SK-N-SH (cell line): ENCODE measurements at regions not wholly inside any gene's neighbourhood (a gene's known extent, or its start where the extent isn't known, plus 50 kb on each side); places are given as distances from the start of the nearest gene placed in this dataset.
A peak's percentile ranks its signal among the peaks of the same experiment; 100 is the strongest.

Experiments used
- CTCF ChIA-PET: fragments of 300-600, 350-600 bp; formaldehyde crosslinking; extraction: SDS; loops from one replicate; lab custom pipeline; 2021; lab: Yijun Ruan, JAX
- POLR2A ChIA-PET: fragments of 350-600 bp; sonication (Branson Sonifier 250); formaldehyde crosslinking; extraction: SDS; loops from one replicate; lab custom pipeline; 2020; ENCODE audit warnings: antibody characterized with exemption, inconsistent platforms; lab: Yijun Ruan, JAX
- DNase-seq: peaks from one replicate; pipeline ENCODE4 v3.0.0; 2012
- H2AFZ ChIP-seq: fragments of 200-600 bp; sonication (generic); 2 replicates; pipeline ENCODE4 v1.8.1; 2016; ENCODE audit warnings: antibody characterized with exemption, mild to moderate bottlenecking, low read depth
- H3F3A ChIP-seq: fragments of 200-600 bp; sonication (generic); replicated peaks from 2 replicates; pipeline ENCODE3; 2016; ENCODE audit warnings: antibody characterized with exemption, mild to moderate bottlenecking; ENCODE audit not compliant: insufficient read depth
- H3K27ac ChIP-seq, 2 experiments: fragments of 200-500 bp in 1 of 2; fragments of 200-600 bp in 1 of 2; sonication (Bioruptor generic) in 1 of 2; sonication (generic), shearing (Covaris generic) in 1 of 2; 2 replicates each; pipeline versions ENCODE4 v1.5.1 to v1.6.1; 2014 to 2016; ENCODE audit warnings: low read depth in 2 of 2, inconsistent platforms in 1 of 2, low read length in 1 of 2, mild to moderate bottlenecking in 1 of 2, mixed read lengths in 1 of 2
- H3K27me3 ChIP-seq: fragments of 200-600 bp; sonication (generic), shearing (Covaris generic); 2 replicates; pipeline ENCODE4 v1.6.1; 2016; ENCODE audit warnings: mixed run types; ENCODE audit not compliant: insufficient read depth
- H3K36me3 ChIP-seq, 2 experiments: fragments of 200-500 bp in 1 of 2; fragments of 200-600 bp in 1 of 2; sonication (Bioruptor generic) in 1 of 2; sonication (generic) in 1 of 2; replicated peaks in 1 of 2; 2 replicates each; pipeline versions ENCODE3 to v1.5.1; 2014 to 2016; ENCODE audit warnings: low read length in 1 of 2, mild to moderate bottlenecking in 1 of 2; ENCODE audit not compliant: insufficient read depth in 2 of 2, control insufficient read depth in 1 of 2
- H3K4me1 ChIP-seq, 2 experiments: fragments of 200-500 bp in 1 of 2; fragments of 200-600 bp in 1 of 2; sonication (Bioruptor generic) in 1 of 2; sonication (generic), shearing (Covaris generic) in 1 of 2; 2 replicates each; pipeline versions ENCODE4 v1.5.1 to v1.6.1; 2014 to 2016; ENCODE audit warnings: low read depth in 1 of 2, low read length in 1 of 2, mixed run types in 1 of 2; ENCODE audit not compliant: insufficient read depth in 2 of 2, control insufficient read depth in 1 of 2
- H3K4me2 ChIP-seq: fragments of 200-600 bp; sonication (generic), shearing (Covaris generic); 2 replicates; pipeline ENCODE4 v1.6.1; 2017; ENCODE audit warnings: mixed run types
- H3K4me3 ChIP-seq, 2 experiments: fragments of 200-500 bp in 1 of 2; fragments of 200-600 bp in 1 of 2; sonication (Bioruptor generic) in 1 of 2; sonication (generic), shearing (Covaris generic) in 1 of 2; 2 replicates each; pipeline versions ENCODE4 v1.5.1 to v1.8.1; 2014 to 2016; ENCODE audit warnings: low read depth in 2 of 2, inconsistent platforms in 1 of 2, low read length in 1 of 2, mild to moderate bottlenecking in 1 of 2, mixed read lengths in 1 of 2, moderate library complexity in 1 of 2
- H3K79me2 ChIP-seq: fragments of 200-600 bp; sonication (generic); 2 replicates; pipeline ENCODE4 v1.8.1; 2017; ENCODE audit warnings: mild to moderate bottlenecking; ENCODE audit not compliant: insufficient read depth
- H3K9ac ChIP-seq: fragments of 200-600 bp; sonication (generic); 2 replicates; pipeline ENCODE4 v1.6.1; 2017; ENCODE audit warnings: mixed run types
- H3K9me2 ChIP-seq: fragments of 200-600 bp; sonication (generic); 2 replicates; pipeline ENCODE4 v1.6.1; 2017; ENCODE audit warnings: mixed run types
- H3K9me3 ChIP-seq: fragments of 200-600 bp; sonication (generic); 2 replicates; pipeline ENCODE4 v1.6.1; 2017; ENCODE audit warnings: mixed run types, mild to moderate bottlenecking, moderate library complexity
- H4K20me1 ChIP-seq: fragments of 200-600 bp; sonication (generic); 2 replicates; pipeline ENCODE4 v1.6.1; 2017; ENCODE audit warnings: mild to moderate bottlenecking, mixed run types; ENCODE audit not compliant: insufficient read depth
- EP300 ChIP-seq, 2 experiments: IDR thresholded peaks; 2 replicates each; pipeline versions ENCODE4 v1.4.0 to v1.6.1; 2012; ENCODE audit warnings: borderline replicate concordance in 1 of 2, low read depth in 1 of 2, low read length in 1 of 2
- EZH2phosphoT487 ChIP-seq: fragments of 200-600 bp; sonication (generic); IDR thresholded peaks from 2 replicates; pipeline ENCODE4 v1.6.1; 2017; ENCODE audit warnings: low read depth, mixed run types, mild to moderate bottlenecking, antibody characterized with exemption, moderate library complexity, borderline replicate concordance
- FOXJ3 ChIP-seq: sonication (generic); formaldehyde crosslinking; IDR thresholded peaks from 2 replicates; pipeline ENCODE4 v1.5.1; 2020; ENCODE audit warnings: mild to moderate bottlenecking, missing genetic modification reagents
- FOXM1 ChIP-seq: IDR thresholded peaks from 2 replicates; pipeline ENCODE4 v1.4.0; 2012; ENCODE audit warnings: low read depth, mild to moderate bottlenecking
- GATA2 ChIP-seq: sonication (generic); formaldehyde crosslinking; IDR thresholded peaks from 2 replicates; pipeline ENCODE4 v1.5.0; 2020; ENCODE audit warnings: mild to moderate bottlenecking, missing genetic modification reagents
- JUND ChIP-seq: IDR thresholded peaks from 2 replicates; pipeline ENCODE4 v1.4.0; 2012
- MEF2A ChIP-seq: IDR thresholded peaks from 2 replicates; pipeline ENCODE4 v1.4.0; 2012; ENCODE audit warnings: low read depth, borderline replicate concordance
- MXI1 ChIP-seq: IDR thresholded peaks from 2 replicates; pipeline ENCODE4 v1.6.1; 2012; ENCODE audit warnings: mild to moderate bottlenecking, low read depth, low read length, improper control_type of control experiment
- NFIC ChIP-seq: IDR thresholded peaks from 2 replicates; pipeline ENCODE4 v1.4.0; 2012; ENCODE audit warnings: borderline replicate concordance
- REST ChIP-seq: IDR thresholded peaks from 2 replicates; pipeline ENCODE4 v1.6.1; 2012; ENCODE audit warnings: mild to moderate bottlenecking, low read depth, low read length, moderate library complexity
- RXRA ChIP-seq: IDR thresholded peaks from 2 replicates; pipeline ENCODE4 v1.4.0; 2012; ENCODE audit warnings: low read depth, mild to moderate bottlenecking, borderline replicate concordance
- SIN3A ChIP-seq: IDR thresholded peaks from 2 replicates; pipeline ENCODE4 v1.6.1; 2012; ENCODE audit warnings: low read depth, mild to moderate bottlenecking, low read length, moderate library complexity, borderline replicate concordance
- SMC3 ChIP-seq: IDR thresholded peaks from 2 replicates; pipeline ENCODE4 v1.6.1; 2012; ENCODE audit warnings: low read depth, low read length, improper control_type of control experiment
- TEAD4 ChIP-seq: IDR thresholded peaks from 2 replicates; pipeline ENCODE4 v1.4.0; 2012; ENCODE audit warnings: mild to moderate bottlenecking, borderline replicate concordance; ENCODE audit not compliant: insufficient read depth
- WGBS: methylation state at CpG from one replicate; pipeline ENCODE4 v1.1.6; 2017; ENCODE audit warnings: low lambda C conversion rate; 5-methylcytosine and 5-hydroxymethylcytosine counted together
- TF ChIP-seq, protein P1 (sequence below): fragments of 150-350 bp; IDR thresholded peaks from 2 replicates; pipeline ENCODE4 v1.6.1; 2017; ENCODE audit warnings: antibody characterized with exemption, low read length, low read depth, borderline replicate concordance
- TF ChIP-seq, protein P2 (sequence below): IDR thresholded peaks from 2 replicates; pipeline ENCODE4 v1.4.0; 2012; ENCODE audit warnings: low read depth, borderline replicate concordance
- TF ChIP-seq, protein P3 (sequence below): IDR thresholded peaks from 2 replicates; pipeline ENCODE4 v1.4.0; 2012; ENCODE audit warnings: low read depth
- TF ChIP-seq, protein P4 (sequence below): fragments of 150-350 bp; IDR thresholded peaks from 2 replicates; pipeline ENCODE4 v1.6.1; 2016; ENCODE audit warnings: mild to moderate bottlenecking, low read depth, low read length

- POLR2A ChIA-PET: no interaction called here
- no peak overlapping the region for H3K27ac ChIP-seq
- no peak for DNase-seq
- H3K4me1 ChIP-seq: no peaks in the 10 kb centered on the region
- no peak overlapping the region for H3K9ac ChIP-seq
- no peaks in the 10 kb centered on the region for H3K9me2 ChIP-seq
- 46% methylated on average over 2 of the region's 2 CpGs for WGBS
- no peaks in the 10 kb centered on the region for H3K27me3 ChIP-seq
- H4K20me1 ChIP-seq: no peaks in the 10 kb centered on the region
- no peak overlapping the region for H3K4me2 ChIP-seq
- no peaks in the 10 kb centered on the region for H3K36me3 ChIP-seq
- no peak for TF ChIP-seq TEAD4
- no peak for TF ChIP-seq SIN3A
- TF ChIP-seq MEF2A: no peak
- TF ChIP-seq, protein P1, sequence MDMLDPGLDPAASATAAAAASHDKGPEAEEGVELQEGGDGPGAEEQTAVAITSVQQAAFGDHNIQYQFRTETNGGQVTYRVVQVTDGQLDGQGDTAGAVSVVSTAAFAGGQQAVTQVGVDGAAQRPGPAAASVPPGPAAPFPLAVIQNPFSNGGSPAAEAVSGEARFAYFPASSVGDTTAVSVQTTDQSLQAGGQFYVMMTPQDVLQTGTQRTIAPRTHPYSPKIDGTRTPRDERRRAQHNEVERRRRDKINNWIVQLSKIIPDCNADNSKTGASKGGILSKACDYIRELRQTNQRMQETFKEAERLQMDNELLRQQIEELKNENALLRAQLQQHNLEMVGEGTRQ: no peak
- TF ChIP-seq, protein P2, sequence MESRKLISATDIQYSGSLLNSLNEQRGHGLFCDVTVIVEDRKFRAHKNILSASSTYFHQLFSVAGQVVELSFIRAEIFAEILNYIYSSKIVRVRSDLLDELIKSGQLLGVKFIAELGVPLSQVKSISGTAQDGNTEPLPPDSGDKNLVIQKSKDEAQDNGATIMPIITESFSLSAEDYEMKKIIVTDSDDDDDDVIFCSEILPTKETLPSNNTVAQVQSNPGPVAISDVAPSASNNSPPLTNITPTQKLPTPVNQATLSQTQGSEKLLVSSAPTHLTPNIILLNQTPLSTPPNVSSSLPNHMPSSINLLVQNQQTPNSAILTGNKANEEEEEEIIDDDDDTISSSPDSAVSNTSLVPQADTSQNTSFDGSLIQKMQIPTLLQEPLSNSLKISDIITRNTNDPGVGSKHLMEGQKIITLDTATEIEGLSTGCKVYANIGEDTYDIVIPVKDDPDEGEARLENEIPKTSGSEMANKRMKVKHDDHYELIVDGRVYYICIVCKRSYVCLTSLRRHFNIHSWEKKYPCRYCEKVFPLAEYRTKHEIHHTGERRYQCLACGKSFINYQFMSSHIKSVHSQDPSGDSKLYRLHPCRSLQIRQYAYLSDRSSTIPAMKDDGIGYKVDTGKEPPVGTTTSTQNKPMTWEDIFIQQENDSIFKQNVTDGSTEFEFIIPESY: no peak
- TF ChIP-seq, protein P3, sequence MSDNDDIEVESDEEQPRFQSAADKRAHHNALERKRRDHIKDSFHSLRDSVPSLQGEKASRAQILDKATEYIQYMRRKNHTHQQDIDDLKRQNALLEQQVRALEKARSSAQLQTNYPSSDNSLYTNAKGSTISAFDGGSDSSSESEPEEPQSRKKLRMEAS: no peak
- TF ChIP-seq REST: no peak
- TF ChIP-seq JUND: no peak
- H3K9me3 ChIP-seq: no peaks in the 10 kb centered on the region
- CTCF ChIA-PET: no interaction called here
- H3K79me2 ChIP-seq: no peaks in the 10 kb centered on the region
- peak overlapping the region; percentile 22; the same call in 1 of the 2 replicates for H2AFZ ChIP-seq
- H3K4me3 ChIP-seq: no peak overlapping the region
- no peaks in the 10 kb centered on the region for H3F3A ChIP-seq
Measured at GRCh38 chr3:18902081-18902793, 246.1 kb upstream of the KCNH8 start.

DNA sequence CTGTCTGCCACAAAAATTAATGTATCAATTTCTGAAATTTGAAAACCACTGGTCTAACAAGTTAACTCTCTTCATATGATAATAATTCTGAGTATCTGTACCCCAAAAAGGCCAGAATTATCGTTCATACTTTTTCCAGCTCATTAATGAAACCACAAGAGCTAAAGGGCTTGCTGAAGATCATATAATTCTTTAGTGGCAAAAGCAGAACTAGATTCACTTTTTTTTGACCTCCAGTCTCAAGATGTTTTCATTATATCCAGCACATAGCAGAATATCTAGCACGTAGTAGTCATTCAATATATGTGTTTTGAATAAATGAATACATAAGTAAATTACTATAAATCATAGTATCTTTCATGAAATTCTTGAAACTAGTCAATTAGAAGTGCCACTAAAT is 246.7 kb upstream of the KCNH8 start:
- ChIA-PET POLR2A (no interaction called here), CTCF (interaction anchor here (0.7 kb wide), 1 partner anchor 10 kb away, joined by 3 read pairs; no protein-coding TSS in a partner anchor)
- DNase-seq: no peak
- TF ChIP-seq EP300 (IDR thresholded peaks at IDR 0.05; ENCODE audit: borderline replicate concordance in 1 of 2, low read depth in 1 of 2, low read length in 1 of 2): no peak
- no peak for TF ChIP-seq MXI1
- TF ChIP-seq GATA2 (CRISPR knock-in tag): no peak
- no peak for TF ChIP-seq EZH2phosphoT487
- TF ChIP-seq SMC3: no peak
- no peak for TF ChIP-seq NFIC
- no peak for TF ChIP-seq RXRA
- TF ChIP-seq FOXJ3 (CRISPR knock-in tag): no peak
- TF ChIP-seq FOXM1: no peak
- TF ChIP-seq, protein P4, sequence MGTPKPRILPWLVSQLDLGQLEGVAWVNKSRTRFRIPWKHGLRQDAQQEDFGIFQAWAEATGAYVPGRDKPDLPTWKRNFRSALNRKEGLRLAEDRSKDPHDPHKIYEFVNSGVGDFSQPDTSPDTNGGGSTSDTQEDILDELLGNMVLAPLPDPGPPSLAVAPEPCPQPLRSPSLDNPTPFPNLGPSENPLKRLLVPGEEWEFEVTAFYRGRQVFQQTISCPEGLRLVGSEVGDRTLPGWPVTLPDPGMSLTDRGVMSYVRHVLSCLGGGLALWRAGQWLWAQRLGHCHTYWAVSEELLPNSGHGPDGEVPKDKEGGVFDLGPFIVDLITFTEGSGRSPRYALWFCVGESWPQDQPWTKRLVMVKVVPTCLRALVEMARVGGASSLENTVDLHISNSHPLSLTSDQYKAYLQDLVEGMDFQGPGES: no peak

More for the DNA sequence above, 246.7 kb upstream of the KCNH8 start:
- WGBS: 61% methylated on average over 2 of the region's 2 CpGs
- Histone ChIP-seq H3K9ac (no peak overlapping the region), H3K4me3 (no peak overlapping the region), H3K4me2 (0 out of 2 replicates have a peak overlapping the region, but pooled peaks have one; percentile 3), H3K4me1 (no peaks in the 10 kb centered on the region), H3K27me3 (no peaks in the 10 kb centered on the region), H2AFZ (no peak overlapping the region), H3K36me3 (no peaks in the 10 kb centered on the region), H3K9me3 (no peaks in the 10 kb centered on the region), H3K79me2 (no peaks in the 10 kb centered on the region), H3K9me2 (no peaks in the 10 kb centered on the region), H3F3A (no peaks in the 10 kb centered on the region), H4K20me1 (no peaks in the 10 kb centered on the region), H3K27ac (no peak overlapping the region)
